CD14-positive monocyte (primary cell): ENCODE measurements at regions not wholly inside any gene's neighbourhood (a gene's known extent, or its start where the extent isn't known, plus 50 kb on each side); places are given as distances from the start of the nearest gene placed in this dataset.

ENCODE experiments used
- DNase-seq, 3 donors: peaks; one replicate each; pipeline ENCODE4 v3.0.0-alpha.2; 2011 to 2022
- H2AFZ ChIP-seq: 2 replicates; pipeline ENCODE4 v1.6.0; 2012; ENCODE audit warnings: mild to moderate bottlenecking, low read depth, low read length, inconsistent platforms; ENCODE audit not compliant: insufficient read depth, poor library complexity, severe bottlenecking
- H3K27ac ChIP-seq, 2 donors: 1 replicate in 1 of 2; 2 replicates in 1 of 2; pipeline ENCODE4 v1.5.1; 2012 to 2013; ENCODE audit warnings: low read length in 2 of 2, control low read depth in 1 of 2, inconsistent platforms in 1 of 2, low read depth in 1 of 2, mild to moderate bottlenecking in 1 of 2
- H3K27me3 ChIP-seq, 2 donors: one replicate each; pipeline versions ENCODE4 v1.6.0 to v1.6.1; 2011 to 2013; ENCODE audit warnings: low read length in 2 of 2; ENCODE audit not compliant: control insufficient read depth in 2 of 2, insufficient read depth in 2 of 2
- H3K36me3 ChIP-seq, 2 donors: replicated peaks in 1 of 2; 1 replicate in 1 of 2; 2 replicates in 1 of 2; pipeline versions ENCODE4 v1.5.1 to v1.6.1; 2012 to 2013; ENCODE audit warnings: low read length in 2 of 2, control low read depth in 1 of 2, inconsistent platforms in 1 of 2, mild to moderate bottlenecking in 1 of 2; ENCODE audit not compliant: insufficient read depth in 2 of 2, control insufficient read depth in 1 of 2
- H3K4me1 ChIP-seq, 2 donors: 1 replicate in 1 of 2; 2 replicates in 1 of 2; pipeline versions ENCODE4 v1.5.1 to v1.6.1; 2012 to 2013; ENCODE audit warnings: low read length in 2 of 2, control low read depth in 1 of 2, inconsistent platforms in 1 of 2, mild to moderate bottlenecking in 1 of 2, moderate library complexity in 1 of 2; ENCODE audit not compliant: insufficient read depth in 2 of 2, control insufficient read depth in 1 of 2
- H3K4me2 ChIP-seq: replicated peaks from 2 replicates; pipeline ENCODE3; 2012; ENCODE audit warnings: low read length, moderate library complexity, mild to moderate bottlenecking; ENCODE audit not compliant: poor library complexity, severe bottlenecking; ENCODE audit errors: extremely low read depth
- H3K4me3 ChIP-seq, 3 experiments: fragments of 200-600 bp in 1 of 3; sonication (generic) in 1 of 3; replicated peaks in 1 of 3; 1 replicate in 2 of 3; 2 replicates in 1 of 3; pipeline ENCODE4 v1.5.1; 2011 to 2013; ENCODE audit warnings: low read length in 3 of 3, mild to moderate bottlenecking in 3 of 3, control low read depth in 2 of 3, low read depth in 2 of 3, inconsistent platforms in 1 of 3, moderate library complexity in 1 of 3
- H3K79me2 ChIP-seq: 2 replicates; pipeline ENCODE4 v1.6.0; 2012; ENCODE audit warnings: mild to moderate bottlenecking, control low read depth, inconsistent platforms, low read length, moderate library complexity; ENCODE audit not compliant: insufficient read depth
- H3K9ac ChIP-seq: 2 replicates; pipeline ENCODE4 v1.6.0; 2017; ENCODE audit warnings: low read length, mild to moderate bottlenecking; ENCODE audit not compliant: insufficient read depth, poor library complexity, severe bottlenecking
- H3K9me3 ChIP-seq, 2 donors: replicated peaks in 1 of 2; 1 replicate in 1 of 2; 2 replicates in 1 of 2; pipeline versions ENCODE4 v1.5.1 to v1.6.1; 2012 to 2013; ENCODE audit warnings: low read length in 2 of 2, control low read depth in 1 of 2; ENCODE audit not compliant: control insufficient read depth in 1 of 2, insufficient read depth in 1 of 2
- H4K20me1 ChIP-seq: 2 replicates; pipeline ENCODE4 v1.6.0; 2012; ENCODE audit warnings: mild to moderate bottlenecking, low read length, control low read depth, moderate library complexity; ENCODE audit not compliant: insufficient read depth
- H3K27ac Mint-ChIP-seq, 7 donors: one replicate each; pipeline ENCODE4 v1.8.0; 2020; ENCODE audit warnings: mild to moderate bottlenecking in 7 of 7, mixed read lengths in 7 of 7, moderate library complexity in 6 of 7, inconsistent platforms in 2 of 7
- H3K27me3 Mint-ChIP-seq, 3 donors: one replicate each; pipeline ENCODE4 v1.8.0; 2021 to 2022; ENCODE audit warnings: low read depth in 3 of 3, mild to moderate bottlenecking in 3 of 3, mixed read lengths in 3 of 3, moderate library complexity in 3 of 3, inconsistent platforms in 1 of 3
- H3K36me3 Mint-ChIP-seq, 2 donors: one replicate each; pipeline ENCODE4 v1.8.0; 2020; ENCODE audit warnings: mixed read lengths in 2 of 2, inconsistent platforms in 1 of 2, mild to moderate bottlenecking in 1 of 2
- H3K4me1 Mint-ChIP-seq: one replicate; pipeline ENCODE4 v1.8.0; 2020; ENCODE audit warnings: mild to moderate bottlenecking, mixed read lengths
- H3K4me3 Mint-ChIP-seq, 2 donors: one replicate each; pipeline ENCODE4 v1.8.0; 2020; ENCODE audit warnings: mild to moderate bottlenecking in 2 of 2, mixed read lengths in 2 of 2, moderate library complexity in 1 of 2
- H3K9me3 Mint-ChIP-seq, 7 donors: one replicate each; pipeline ENCODE4 v1.8.0; 2020 to 2022; ENCODE audit warnings: mixed read lengths in 7 of 7, mild to moderate bottlenecking in 6 of 7, moderate library complexity in 6 of 7, inconsistent platforms in 2 of 7
- CTCF ChIP-seq: fragments of 200-600 bp; IDR thresholded peaks from one replicate; pipeline ENCODE4 v1.8.0; 2022; ENCODE audit warnings: antibody characterized with exemption, mild to moderate bottlenecking
- WGBS: methylation state at CpG from one replicate; pipeline ENCODE4 v1.1.5; 2013; ENCODE audit warnings: missing lambda C conversion rate; ENCODE audit not compliant: insufficient coverage; 5-methylcytosine and 5-hydroxymethylcytosine counted together
- intact Hi-C, 2 donors: fragments of 100-400 bp; cut with micrococcal nuclease; formaldehyde crosslinking; loops; one replicate each; pipeline versions ENCODE4 v1.15.0 to v1.15.1; 2023

GRCh38 chrX:39324233-39324930, 523.1 kb downstream of the MID1IP1 start:
- H3K79me2 ChIP-seq, result no peaks in the 10 kb centered on the region
- no peak overlapping the region for H3K9ac ChIP-seq
- no peak overlapping the region for H3K4me2 ChIP-seq
- H3K4me3 ChIP-seq, result no peak overlapping the region
- no peaks in the 10 kb centered on the region for H3K4me1 ChIP-seq
- no peaks in the 10 kb centered on the region for H4K20me1 ChIP-seq
- no CpG with 5 or more reads among the region's 2 CpGs for WGBS
- no peak overlapping the region for H3K27ac ChIP-seq
- intact Hi-C loops, result no loop called here
- Mint-ChIP-seq H3K4me1 (no peaks in the 10 kb centered on the region), H3K27ac (no peak overlapping the region), H3K27me3 (peaks cover 0 to 3% (median 0%) of the 10 kb centered on the region in 3 donors), H3K4me3 (no peak overlapping the region), H3K36me3 (no peaks in the 10 kb centered on the region), H3K9me3 (peaks cover 0 to 3% (median 0%) of the 10 kb centered on the region in 7 donors)
- no peak for TF ChIP-seq CTCF
- no peak for DNase-seq
- no peak overlapping the region for H2AFZ ChIP-seq
- no peaks in the 10 kb centered on the region for H3K27me3 ChIP-seq
- H3K9me3 ChIP-seq, result no peaks in the 10 kb centered on the region
- H3K36me3 ChIP-seq, result no peaks in the 10 kb centered on the region

DNA sequence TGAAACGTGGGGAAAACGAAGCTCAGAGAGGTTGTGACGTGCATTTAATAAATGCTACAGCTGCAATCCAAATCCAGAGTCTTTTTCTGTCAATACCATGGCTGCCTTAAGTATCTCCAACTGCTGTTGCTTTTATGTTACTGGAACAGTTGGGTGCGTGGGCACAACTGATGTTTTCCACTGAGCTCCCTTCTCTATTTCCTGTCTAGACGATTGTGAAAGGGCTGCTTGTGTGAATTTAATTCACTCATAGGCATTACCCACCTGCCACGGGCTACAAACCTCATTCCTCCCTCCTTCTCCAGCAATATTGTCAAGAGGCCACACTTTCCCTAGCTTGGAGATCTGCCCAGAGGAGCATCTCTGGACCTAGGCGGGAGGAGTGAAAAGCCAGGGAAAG, 526.0 kb downstream of the MID1IP1 start:
- no peaks in the 10 kb centered on the region for H4K20me1 ChIP-seq
- no peak for DNase-seq

More for the DNA sequence above, 526.0 kb downstream of the MID1IP1 start:
- intact Hi-C loops, result no loop called here
- Histone ChIP-seq H3K27me3 (peaks cover 0 to 3% of the 10 kb centered on the region in 2 donors), H3K4me1 (no peaks in the 10 kb centered on the region), H3K36me3 (no peaks in the 10 kb centered on the region), H3K27ac (no peak overlapping the region), H3K79me2 (no peaks in the 10 kb centered on the region), H2AFZ (no peak overlapping the region), H3K9ac (no peak overlapping the region), H3K4me2 (no peak overlapping the region), H3K4me3 (no peak overlapping the region), H3K9me3 (no peaks in the 10 kb centered on the region)
- no peak overlapping the region for H3K27ac Mint-ChIP-seq
- peaks cover 0 to 3% (median 1%) of the 10 kb centered on the region in 3 donors for H3K27me3 Mint-ChIP-seq
- peaks cover 0 to 3% (median 0%) of the 10 kb centered on the region in 7 donors for H3K9me3 Mint-ChIP-seq
- WGBS, result 83% methylated on average over 1 of the region's 7 CpGs
- TF ChIP-seq CTCF, result no peak
- H3K4me1 Mint-ChIP-seq, result no peaks in the 10 kb centered on the region
- H3K4me3 Mint-ChIP-seq, result no peak overlapping the region
- H3K36me3 Mint-ChIP-seq, result no peaks in the 10 kb centered on the region
